Neural cell (in vitro differentiated cells): ENCODE measurements at regions not wholly inside any gene's neighbourhood (a gene's known extent, or its start where the extent isn't known, plus 50 kb on each side); places are given as distances from the start of the nearest gene placed in this dataset.

Experiments used
- H2AFZ ChIP-seq: fragments of 200-600, 300-800 bp; sonication (generic), shearing (Covaris generic); 2 replicates; pipeline ENCODE4 v1.6.0; 2014; ENCODE audit warnings: low read depth, mild to moderate bottlenecking, antibody characterized with exemption, low read length, moderate library complexity
- H3F3A ChIP-seq: fragments of 200-600 bp; shearing (Covaris generic); 2 replicates; pipeline ENCODE4 v1.6.1; 2016; ENCODE audit warnings: mild to moderate bottlenecking, moderate library complexity, mixed read lengths, antibody characterized with exemption, low read length; ENCODE audit not compliant: insufficient read depth, poor library complexity, severe bottlenecking
- H3K27ac ChIP-seq: fragments of 200-600, 300-800 bp; sonication (generic), shearing (Covaris generic); 2 replicates; pipeline ENCODE4 v1.5.1; 2014; ENCODE audit warnings: mild to moderate bottlenecking, low read length, moderate library complexity
- H3K27me3 ChIP-seq: fragments of 300-800, 200-600 bp; sonication (generic), shearing (Covaris generic); 2 replicates; pipeline ENCODE4 v1.6.0; 2014; ENCODE audit warnings: mild to moderate bottlenecking, low read depth, low read length, moderate library complexity; ENCODE audit not compliant: insufficient read depth
- H3K36me3 ChIP-seq: fragments of 300-800, 200-600 bp; sonication (generic), shearing (Covaris generic); 2 replicates; pipeline ENCODE4 v1.5.1; 2014; ENCODE audit warnings: mild to moderate bottlenecking, antibody characterized with exemption, low read length, moderate library complexity; ENCODE audit not compliant: insufficient read depth
- H3K4me2 ChIP-seq: fragments of 300-800, 200-600 bp; sonication (generic), shearing (Covaris generic); 2 replicates; pipeline ENCODE4 v1.6.0; 2014; ENCODE audit warnings: mild to moderate bottlenecking, low read length
- H3K4me3 ChIP-seq: fragments of 300-800, 200-600 bp; sonication (generic), shearing (Covaris generic); 2 replicates; pipeline ENCODE4 v1.5.1; 2014; ENCODE audit warnings: mild to moderate bottlenecking, low read length, moderate library complexity
- H3K79me2 ChIP-seq: fragments of 200-600 bp; shearing (Covaris generic); replicated peaks from 2 replicates; pipeline ENCODE4 v1.6.0; 2014; ENCODE audit warnings: mild to moderate bottlenecking, low read length, moderate library complexity; ENCODE audit not compliant: insufficient read depth
- H3K9ac ChIP-seq: fragments of 300-800, 200-600 bp; sonication (generic), shearing (Covaris generic); 2 replicates; pipeline ENCODE4 v1.6.1; 2016; ENCODE audit warnings: mild to moderate bottlenecking, low read length, mixed read lengths
- H3K9me2 ChIP-seq: fragments of 200-600 bp; shearing (Covaris generic); 2 replicates; pipeline ENCODE4 v1.6.1; 2016; ENCODE audit warnings: mild to moderate bottlenecking, low read length, mixed read lengths; ENCODE audit not compliant: insufficient read depth
- H3K9me3 ChIP-seq: fragments of 200-600, 300-800 bp; sonication (generic), shearing (Covaris generic); 2 replicates; pipeline ENCODE4 v1.6.1; 2016; ENCODE audit warnings: mild to moderate bottlenecking, mixed run types, low read length, moderate library complexity, mixed read lengths
- H4K20me1 ChIP-seq: fragments of 200-600 bp; shearing (Covaris generic); 2 replicates; pipeline ENCODE4 v1.6.1; 2016; ENCODE audit warnings: mild to moderate bottlenecking, mixed run types; ENCODE audit not compliant: insufficient read depth
- CTCF ChIP-seq: fragments of 450-650 bp; IDR thresholded peaks from 2 replicates; pipeline ENCODE4 v1.5.1; 2014; ENCODE audit warnings: antibody characterized with exemption, mild to moderate bottlenecking, moderate library complexity; ENCODE audit not compliant: poor library complexity, severe bottlenecking
- EP300 ChIP-seq: fragments of 450-650 bp; conservative IDR thresholded peaks from 2 replicates; pipeline ENCODE4 v1.6.1; 2014; ENCODE audit warnings: antibody characterized with exemption, mild to moderate bottlenecking, moderate library complexity; ENCODE audit not compliant: poor library complexity, severe bottlenecking
- EZH2 ChIP-seq: fragments of 200-600, 300-800 bp; shearing (Covaris generic), sonication (generic); IDR thresholded peaks from 2 replicates; pipeline ENCODE4 v1.6.1; 2014; ENCODE audit warnings: antibody characterized with exemption, low read length, borderline replicate concordance, mild to moderate bottlenecking; ENCODE audit not compliant: insufficient read depth, poor library complexity, severe bottlenecking
- MXI1 ChIP-seq: fragments of 450-650 bp; conservative IDR thresholded peaks from 2 replicates; pipeline ENCODE4 v1.6.1; 2014; ENCODE audit warnings: antibody characterized with exemption, mild to moderate bottlenecking; ENCODE audit not compliant: poor library complexity, severe bottlenecking
- POLR2AphosphoS5 ChIP-seq: IDR thresholded peaks from 2 replicates; pipeline ENCODE4 v1.6.1; 2012
- RAD21 ChIP-seq: fragments of 450-650 bp; conservative IDR thresholded peaks from 2 replicates; pipeline ENCODE4 v1.6.1; 2014; ENCODE audit warnings: antibody characterized with exemption, mild to moderate bottlenecking, moderate library complexity
- REST ChIP-seq: IDR thresholded peaks from 2 replicates; pipeline ENCODE4 v1.6.1; 2012; ENCODE audit warnings: borderline replicate concordance
- SMC3 ChIP-seq: fragments of 450-650 bp; conservative IDR thresholded peaks from 2 replicates; pipeline ENCODE4 v1.6.1; 2014; ENCODE audit warnings: antibody characterized with exemption, mild to moderate bottlenecking, moderate library complexity; ENCODE audit not compliant: poor library complexity
- TAF1 ChIP-seq: IDR thresholded peaks from 2 replicates; pipeline ENCODE4 v1.6.1; 2012; ENCODE audit warnings: low read depth

- Histone ChIP-seq H3K4me2 (no peak overlapping the region), H3K9me2 (no peaks in the 10 kb centered on the region), H4K20me1 (no peaks in the 10 kb centered on the region), H3K9ac (no peak overlapping the region), H3K36me3 (no peaks in the 10 kb centered on the region), H2AFZ (no peak overlapping the region), H3K27me3 (no peaks in the 10 kb centered on the region), H3K9me3 (no peaks in the 10 kb centered on the region), H3K4me3 (no peak overlapping the region), H3K27ac (no peak overlapping the region), H3F3A (no peaks in the 10 kb centered on the region), H3K79me2 (no peaks in the 10 kb centered on the region)
- TF ChIP-seq SMC3: no peak
- no peak for TF ChIP-seq RAD21
- no peak for TF ChIP-seq CTCF
- no peak for TF ChIP-seq MXI1
- TF ChIP-seq EP300: no peak
- TF ChIP-seq REST: no peak
- TF ChIP-seq TAF1: no peak
- TF ChIP-seq EZH2: no peak
- no peak for TF ChIP-seq POLR2AphosphoS5
These were observed 153.9 kb upstream of the PCBD1 start for GRCh38 chr10:71042216-71042615.

- no peak for TF ChIP-seq POLR2AphosphoS5
- TF ChIP-seq TAF1: no peak
- no peak for TF ChIP-seq CTCF
- no peak for TF ChIP-seq RAD21
- TF ChIP-seq SMC3: no peak
- TF ChIP-seq EP300: no peak
- no peak for TF ChIP-seq EZH2
- no peak for TF ChIP-seq REST
- TF ChIP-seq MXI1: no peak
- H4K20me1 ChIP-seq: no peaks in the 10 kb centered on the region
These were observed 154.3 kb upstream of the PCBD1 start for GRCh38 chr10:71042699-71043098.

More at GRCh38 chr10:71042699-71043098, 154.3 kb upstream of the PCBD1 start:
- no peak overlapping the region for H3K4me3 ChIP-seq
- no peak overlapping the region for H3K9ac ChIP-seq
- H2AFZ ChIP-seq: no peak overlapping the region
- H3K27me3 ChIP-seq: no peaks in the 10 kb centered on the region
- no peaks in the 10 kb centered on the region for H3K79me2 ChIP-seq
- H3K9me3 ChIP-seq: no peaks in the 10 kb centered on the region
- no peak overlapping the region for H3K27ac ChIP-seq
- H3K4me2 ChIP-seq: no peak overlapping the region
- H3K36me3 ChIP-seq: no peaks in the 10 kb centered on the region
- H3F3A ChIP-seq: no peaks in the 10 kb centered on the region
- H3K9me2 ChIP-seq: no peaks in the 10 kb centered on the region
